GM19452 (cell line): ENCODE measurements at regions not wholly inside any gene's neighbourhood (a gene's known extent, or its start where the extent isn't known, plus 50 kb on each side); places are given as distances from the start of the nearest gene placed in this dataset.
"Not testable (repeated sequence)": the region's sequence is repeated elsewhere in the genome, so short reads cannot be mapped to it uniquely, and the experiment has no call there.

Experiments
- ATAC-seq: cut with Tn5 transposase; IDR thresholded peaks from one replicate; pipeline ENCODE4 v1.9.1; 2021; ENCODE audit not compliant: unreplicated experiment

DNA sequence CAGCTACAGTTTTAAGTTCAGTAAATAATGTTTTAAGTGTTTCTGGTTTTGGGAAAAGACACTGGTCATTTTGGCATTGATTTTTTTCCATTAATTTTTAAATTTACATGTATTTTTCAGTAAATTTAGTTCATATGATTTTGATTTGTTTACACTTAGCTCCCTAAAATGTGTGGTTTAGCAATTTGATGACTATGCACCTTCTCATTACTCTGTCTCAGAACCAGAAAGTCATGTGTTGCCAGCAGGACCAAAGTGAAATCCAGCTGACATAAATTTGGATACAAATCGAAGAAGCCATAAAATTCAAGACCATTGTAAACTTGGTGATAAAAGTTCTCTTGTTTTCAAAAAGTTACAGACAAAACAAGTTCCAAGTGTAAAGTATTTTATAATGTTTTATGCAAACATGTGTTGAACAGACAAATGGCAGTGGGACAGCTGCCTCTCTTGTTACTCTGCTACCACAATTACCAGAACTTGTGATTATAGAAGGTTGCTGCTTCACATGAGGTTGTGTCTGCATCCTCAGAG lies 354.8 kb downstream of the NR2F1-AS1 start:
- ATAC-seq: no peak

- no peak for ATAC-seq
Observed at GRCh38 chr5:93225748-93226147, 355.3 kb downstream of the NR2F1-AS1 start.

DNA sequence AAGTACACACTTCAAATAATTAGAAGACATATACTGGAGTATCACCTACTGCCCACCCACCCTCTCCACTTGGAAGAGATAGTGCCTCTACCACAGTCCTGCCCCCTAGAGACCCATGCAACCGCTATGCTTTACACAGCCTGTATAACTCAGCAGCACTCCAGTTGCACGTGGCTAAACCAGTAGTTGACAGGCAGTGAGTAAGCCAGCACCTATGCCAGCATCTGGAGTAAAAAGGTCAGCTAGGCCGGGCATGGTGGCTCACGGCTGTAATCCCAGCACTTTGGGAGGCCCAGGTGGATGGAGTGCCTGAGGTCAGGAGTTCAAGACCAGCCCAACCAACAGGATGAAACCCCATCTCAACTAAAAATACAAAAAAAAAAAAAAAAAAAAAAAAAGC lies 356.4 kb downstream of the NR2F1-AS1 start:
- ATAC-seq: no peak

DNA sequence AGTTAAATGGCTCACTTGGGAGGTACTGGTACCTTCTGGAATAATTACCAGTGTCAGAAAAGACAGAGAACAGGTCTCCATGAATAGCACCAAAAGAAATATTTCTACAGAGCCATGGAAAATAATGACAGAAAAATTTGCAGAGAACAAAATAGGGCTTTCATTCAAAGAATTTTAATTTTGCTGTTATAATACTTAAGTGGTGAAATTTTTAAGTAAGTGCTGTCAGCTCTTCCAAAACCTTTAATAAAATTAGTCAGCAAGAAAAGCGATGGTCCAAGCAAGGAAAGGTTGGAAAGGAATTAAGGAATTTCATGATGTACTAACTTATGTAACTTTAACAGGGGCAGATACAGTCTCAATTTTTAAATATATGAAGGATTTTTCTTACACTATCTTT lies 359.2 kb downstream of the NR2F1-AS1 start:
- ATAC-seq: no peak

DNA sequence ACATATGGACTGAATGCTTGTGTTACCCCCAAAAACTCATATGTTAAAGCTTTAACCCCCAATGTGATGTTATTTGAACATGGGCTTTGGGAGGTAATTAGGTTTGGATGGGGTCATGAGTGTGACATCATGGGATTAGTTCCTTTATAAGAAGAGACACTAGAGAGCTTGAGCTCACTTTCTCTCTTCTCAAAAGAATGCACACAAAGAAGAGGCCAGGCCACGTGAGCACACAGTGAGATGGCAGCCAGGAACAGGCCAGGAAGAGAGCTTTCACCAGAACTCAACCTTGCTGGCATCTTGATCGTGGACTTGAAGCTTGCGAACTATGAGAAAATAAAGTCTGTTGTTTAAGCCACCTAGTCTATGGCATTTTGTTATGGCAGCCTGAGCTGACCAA lies 360.6 kb downstream of the NR2F1-AS1 start:
- no peak for ATAC-seq

DNA sequence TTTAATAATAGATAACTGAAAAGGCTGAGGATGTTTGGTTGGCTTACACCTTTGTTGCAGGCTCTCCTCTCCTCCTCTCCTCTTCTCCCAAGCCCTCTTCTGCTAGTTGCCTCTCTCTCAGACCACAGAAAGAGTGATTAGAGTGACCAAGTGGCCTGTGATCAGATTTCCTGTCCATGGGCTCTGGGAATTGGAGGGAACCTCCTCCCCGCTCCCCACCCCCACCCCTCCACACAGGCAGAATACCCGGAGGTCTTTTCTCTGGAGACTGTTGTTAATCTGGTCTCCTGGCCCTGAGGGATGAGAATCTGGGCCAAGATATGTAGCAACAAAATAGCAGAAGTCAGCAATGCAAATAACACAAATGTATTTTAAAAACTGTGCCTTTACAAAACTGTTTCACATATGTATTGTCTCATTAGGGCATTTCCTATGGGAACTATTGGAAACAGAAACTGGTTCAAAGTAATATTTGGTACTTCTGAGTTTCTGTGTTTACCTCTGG lies 361.3 kb downstream of the NR2F1-AS1 start:
- ATAC-seq: no peak

DNA sequence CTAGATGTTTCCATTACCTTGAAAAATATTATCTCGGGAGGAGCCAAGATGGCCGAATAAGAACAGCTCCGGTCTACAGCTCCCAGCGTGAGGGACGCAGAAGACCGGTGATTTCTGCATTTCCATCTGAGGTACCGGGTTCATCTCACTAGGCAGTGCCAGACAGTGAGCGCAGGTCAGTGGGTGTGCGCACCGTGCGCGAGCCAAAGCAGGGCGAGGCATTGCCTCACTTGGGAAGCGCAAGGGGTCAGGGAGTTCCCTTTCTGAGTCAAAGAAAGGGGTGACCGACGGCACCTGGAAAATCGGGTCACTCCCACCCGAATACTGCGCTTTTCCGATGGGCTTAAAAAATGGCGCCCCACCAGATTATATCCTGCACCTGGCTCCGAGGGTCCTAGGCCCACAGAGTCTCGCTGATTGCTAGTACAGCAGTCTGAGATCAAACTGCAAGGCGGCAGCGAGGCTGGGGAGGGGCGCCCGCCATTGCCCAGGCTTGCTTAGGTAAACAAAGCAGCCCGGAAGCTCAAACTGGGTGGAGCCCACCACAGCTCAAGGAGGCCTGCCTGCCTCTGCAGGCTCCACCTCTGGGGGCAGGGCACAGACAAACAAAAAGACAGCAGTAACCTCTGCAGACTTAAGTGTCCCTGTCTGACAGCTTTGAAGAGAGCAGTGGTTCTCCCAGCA lies 367.8 kb downstream of the NR2F1-AS1 start:
- not testable (repeated sequence) for ATAC-seq

DNA sequence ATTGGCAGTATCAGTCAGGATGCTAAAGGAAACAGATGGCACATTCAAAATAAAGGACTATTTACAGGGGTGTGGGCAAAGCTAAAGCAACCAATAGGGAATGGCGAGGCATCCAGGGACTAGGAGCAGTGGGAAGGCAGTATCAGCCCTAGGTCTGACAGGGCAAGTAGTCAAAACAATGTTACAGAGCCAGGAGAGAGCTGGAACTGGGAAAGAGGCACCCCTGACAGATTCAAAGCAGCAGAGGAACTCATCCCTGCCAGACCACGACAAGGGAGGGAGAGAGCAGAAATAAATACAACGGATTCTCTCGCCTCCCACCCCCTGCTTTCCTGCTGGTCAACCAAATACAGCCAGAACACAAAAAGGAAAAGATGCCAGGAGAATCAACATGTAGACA lies 371.5 kb downstream of the NR2F1-AS1 start:
- no peak for ATAC-seq

GRCh38 chr5:93208141-93208751 lies 372.8 kb downstream of the NR2F1-AS1 start:
- no peak for ATAC-seq

- no peak for ATAC-seq
Observed at GRCh38 chr5:93206203-93206602, 374.8 kb downstream of the NR2F1-AS1 start.

GRCh38 chr5:93201061-93201460 lies 380.0 kb downstream of the NR2F1-AS1 start:
- ATAC-seq: no peak

DNA sequence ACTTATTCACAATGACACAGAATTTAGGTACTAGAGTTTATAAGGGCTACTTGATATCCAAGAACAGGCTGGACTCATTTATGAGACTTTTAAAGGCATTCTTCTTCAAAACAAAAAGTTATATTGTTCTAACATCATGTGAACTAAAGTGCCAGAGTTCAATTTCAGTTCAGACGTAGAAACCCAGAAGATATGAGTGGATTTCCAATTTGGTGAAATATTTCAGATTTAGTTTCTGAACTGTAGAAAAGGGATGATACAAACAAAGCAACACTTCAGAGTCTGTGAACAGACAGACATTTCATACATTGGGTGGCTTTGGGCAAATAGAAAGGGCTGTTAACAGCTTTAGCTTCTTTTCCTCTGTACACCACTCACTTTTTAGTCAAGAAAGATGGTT lies 384.0 kb downstream of the NR2F1-AS1 start:
- no peak for ATAC-seq

DNA sequence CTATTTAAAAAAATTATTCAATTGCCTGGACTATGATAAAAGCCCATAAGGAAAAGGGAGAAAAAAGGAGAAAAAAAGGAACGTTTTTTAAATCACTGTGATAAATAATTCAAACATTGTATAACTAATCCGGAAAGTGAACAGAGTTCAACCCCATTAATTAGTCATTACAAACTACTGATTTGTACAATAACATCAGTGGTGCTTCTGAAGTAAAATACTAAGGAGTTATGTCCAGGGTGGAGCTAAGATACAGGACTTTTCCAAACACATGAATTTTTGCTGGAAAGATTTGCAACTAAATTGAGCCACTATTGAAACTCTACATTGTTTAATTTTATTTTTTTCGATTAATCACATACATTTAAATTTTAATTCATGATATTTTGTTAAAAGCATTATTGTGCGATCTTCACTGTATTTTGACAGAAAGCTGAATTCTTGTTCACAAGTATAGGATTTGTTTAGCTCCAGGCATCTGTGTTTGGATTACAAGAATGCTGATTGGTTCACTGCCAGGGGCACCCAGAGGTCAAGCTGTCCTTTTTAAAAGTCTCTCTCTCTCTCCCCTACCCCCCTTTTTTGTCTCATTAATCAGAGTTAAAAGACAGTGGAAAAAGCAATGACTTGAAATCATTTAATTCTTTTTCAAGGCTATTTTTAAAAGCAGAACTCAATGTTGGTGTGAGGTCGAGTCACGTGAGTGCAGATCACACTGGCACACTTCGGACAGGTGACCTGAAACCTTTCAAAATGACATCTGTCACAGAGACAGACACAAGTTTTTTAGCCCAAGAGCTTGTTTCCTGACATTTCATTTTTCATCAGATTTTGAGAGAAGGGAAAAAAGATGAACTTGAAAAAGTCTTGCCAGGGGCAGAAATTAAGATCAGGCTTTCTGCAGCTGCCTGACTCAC lies 387.3 kb downstream of the NR2F1-AS1 start:
- ATAC-seq: no peak

DNA sequence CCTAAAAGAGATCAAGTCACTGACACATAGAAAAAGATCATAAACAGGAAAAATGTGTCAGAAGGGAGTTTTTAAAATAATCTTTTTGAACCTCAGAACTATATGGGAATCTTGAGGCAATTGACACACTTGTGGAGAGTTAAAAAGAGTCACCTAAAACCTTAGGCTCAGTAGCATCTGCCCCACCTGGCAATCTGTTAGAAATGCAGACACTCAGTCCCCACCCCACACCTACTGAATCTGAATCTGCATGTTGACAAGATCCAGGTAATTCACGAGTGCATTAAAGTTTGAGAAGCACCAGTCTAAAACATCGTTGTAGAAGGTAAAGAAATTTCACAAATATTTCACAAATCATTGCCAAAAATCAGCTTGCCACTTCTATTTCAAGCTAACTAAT lies 388.3 kb downstream of the NR2F1-AS1 start:
- ATAC-seq: no peak

DNA sequence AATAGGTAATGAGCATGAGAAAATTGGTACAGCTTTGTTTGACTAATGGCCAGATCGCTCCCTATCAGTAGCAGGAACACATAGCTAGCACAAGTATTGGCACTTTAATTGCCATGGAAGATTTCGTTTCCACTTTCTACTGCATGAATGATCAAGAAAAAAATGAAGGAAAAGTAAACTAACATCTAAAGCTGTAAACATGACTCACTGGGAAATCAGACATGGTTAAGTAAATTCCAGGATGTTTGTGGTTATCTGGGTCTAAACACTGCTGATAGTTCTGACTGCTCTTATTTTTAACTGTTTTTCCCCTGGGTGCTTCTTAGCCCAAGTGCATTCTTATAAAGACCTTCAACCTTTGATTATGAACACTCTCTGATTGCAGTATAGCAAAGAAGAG lies 388.9 kb downstream of the NR2F1-AS1 start:
- no peak for ATAC-seq

GRCh38 chr5:93191035-93191817 lies 389.8 kb downstream of the NR2F1-AS1 start:
- no peak for ATAC-seq

DNA sequence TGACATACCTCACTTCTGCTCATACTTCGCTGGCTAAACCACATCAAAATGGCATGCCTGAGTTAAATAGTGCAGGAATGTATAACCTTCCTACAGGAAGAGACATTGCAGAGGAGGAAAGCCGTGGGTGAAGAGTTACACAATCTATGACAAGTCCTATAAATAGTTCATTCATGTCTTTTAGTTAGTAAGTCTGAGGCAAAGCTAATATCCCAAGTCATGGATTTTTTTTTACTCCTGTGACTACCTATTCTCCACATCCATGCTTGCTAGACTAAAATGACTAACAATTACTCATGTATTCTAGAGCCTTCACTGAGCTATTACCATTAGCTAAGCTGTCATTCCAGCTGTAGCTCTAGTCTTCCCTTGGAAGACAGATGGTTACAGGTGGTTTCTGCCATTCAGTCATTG lies 391.3 kb downstream of the NR2F1-AS1 start:
- no peak for ATAC-seq

GRCh38 chr5:93188876-93189485 lies 392.0 kb downstream of the NR2F1-AS1 start:
- ATAC-seq: no peak

DNA sequence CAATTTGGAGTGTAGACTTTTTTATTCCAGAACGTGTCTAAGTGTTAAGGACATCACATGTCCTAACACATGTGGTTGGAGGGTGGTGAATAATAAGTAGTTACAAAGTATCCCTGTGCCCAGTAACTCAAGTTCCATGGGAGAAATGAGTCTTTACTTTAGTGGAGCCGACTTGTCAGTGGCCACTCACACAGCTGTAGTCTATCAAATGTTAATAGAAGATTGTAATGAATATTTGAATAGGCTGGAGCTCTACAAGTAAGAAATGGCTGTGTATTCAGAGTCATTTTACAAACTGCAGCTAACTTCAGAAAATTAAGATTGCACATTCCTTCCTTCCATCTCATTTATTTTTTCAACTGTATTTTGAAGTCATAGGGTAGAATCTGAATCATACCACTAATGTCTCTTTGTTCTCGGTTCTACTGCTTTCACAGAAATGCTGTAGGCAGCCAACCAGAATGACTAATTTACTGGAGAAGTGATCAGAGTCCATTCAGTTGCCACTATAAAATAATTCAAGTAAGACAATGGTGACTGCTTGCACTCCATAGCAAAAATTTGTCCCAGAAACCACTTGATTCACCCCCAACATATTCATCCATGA lies 394.8 kb downstream of the NR2F1-AS1 start:
- ATAC-seq: no peak

DNA sequence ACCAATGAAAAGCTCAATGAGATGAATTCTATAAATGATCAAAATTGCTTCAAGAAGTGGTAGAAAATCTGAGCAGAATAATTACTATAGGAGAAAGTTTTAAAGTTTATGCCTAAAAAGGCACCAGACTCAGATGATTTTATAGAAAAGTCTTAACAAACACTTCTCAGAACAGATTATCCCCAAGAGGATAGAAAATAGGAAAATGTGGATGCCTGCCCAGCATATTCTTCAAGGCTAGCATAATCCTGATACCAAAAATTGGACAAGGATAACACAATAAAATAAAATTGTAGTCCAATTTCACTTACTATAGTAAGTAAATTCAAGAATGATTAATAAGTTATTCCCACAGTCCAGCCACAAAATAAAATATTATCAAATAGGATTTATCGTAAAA lies 397.0 kb downstream of the NR2F1-AS1 start:
- no peak for ATAC-seq
